Peyer's patch (tissue), 4 donors: ENCODE measurements at regions not wholly inside any gene's neighbourhood (a gene's known extent, or its start where the extent isn't known, plus 50 kb on each side); places are given as distances from the start of the nearest gene placed in this dataset.

ENCODE experiments used
- DNase-seq, 3 donors: peaks; one replicate each; pipeline ENCODE4 v3.0.0-alpha.2; 2017 to 2019
- H3K27ac ChIP-seq, 4 donors: fragments of 200-600 bp; sonication (generic); one replicate each; pipeline ENCODE4 v1.5.1; 2016 to 2019
- H3K27me3 ChIP-seq, 2 donors: fragments of 200-600 bp; sonication (generic); one replicate each; pipeline ENCODE4 v1.5.1; 2019
- H3K36me3 ChIP-seq, 3 donors: fragments of 200-600 bp; sonication (generic); one replicate each; pipeline ENCODE4 v1.5.1; 2016 to 2019
- H3K4me1 ChIP-seq, 4 donors: fragments of 200-600 bp; sonication (generic); one replicate each; pipeline ENCODE4 v1.5.1; 2016 to 2019
- H3K4me3 ChIP-seq, 4 donors: fragments of 200-600 bp; sonication (generic); 1 replicate in 3 of 4; 2 replicates in 1 of 4; pipeline ENCODE4 v1.5.1; 2016 to 2019; ENCODE audit warnings: mild to moderate bottlenecking in 1 of 4
- H3K9me3 ChIP-seq, 4 donors: fragments of 200-600 bp; sonication (generic); one replicate each; pipeline ENCODE4 v1.5.1; 2016 to 2019; ENCODE audit warnings: mild to moderate bottlenecking in 1 of 4
- POLR2A ChIP-seq, 2 donors: fragments of 450-650 bp; IDR thresholded peaks; one replicate each; pipeline ENCODE4 v1.5.1; 2017; ENCODE audit warnings: antibody characterized with exemption in 2 of 2, mild to moderate bottlenecking in 2 of 2, moderate library complexity in 2 of 2
- TF ChIP-seq, protein P1 (sequence below), 6 experiments: fragments of 450-650 bp in 4 of 6; fragments of 200-600 bp in 2 of 6; sonication (generic) in 1 of 6; IDR thresholded peaks; one replicate each; pipeline ENCODE4 v1.5.1; 2017 to 2019; ENCODE audit warnings: antibody characterized with exemption in 6 of 6, mild to moderate bottlenecking in 3 of 6, moderate library complexity in 1 of 6

DNA sequence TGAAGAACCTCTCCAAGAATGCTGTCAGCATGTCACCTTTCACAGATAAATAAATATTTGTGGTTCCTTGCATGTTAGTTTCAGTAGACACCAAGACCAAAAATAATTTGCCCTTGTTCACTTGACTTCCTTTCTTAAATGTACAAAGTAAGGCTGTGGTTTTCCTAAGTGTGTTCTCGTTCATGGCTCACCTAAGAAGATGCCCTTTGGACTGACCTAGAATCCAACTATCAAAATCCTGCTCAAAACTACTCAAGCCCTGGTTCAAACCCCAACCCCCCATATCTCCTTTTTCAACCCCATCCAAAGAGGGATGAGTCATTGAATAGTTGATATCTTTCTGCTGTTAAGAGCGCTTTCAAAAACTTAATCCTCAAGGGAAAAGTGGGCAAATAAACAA, 247.8 kb upstream of the ZNF507 start:
- no peak overlapping the region for H3K4me3 ChIP-seq
- H3K9me3 ChIP-seq, result no peaks in the 10 kb centered on the region
- no peaks in the 10 kb centered on the region for H3K4me1 ChIP-seq
- H3K36me3 ChIP-seq, result no peaks in the 10 kb centered on the region
- no peak overlapping the region for H3K27ac ChIP-seq
- TF ChIP-seq, protein P1, sequence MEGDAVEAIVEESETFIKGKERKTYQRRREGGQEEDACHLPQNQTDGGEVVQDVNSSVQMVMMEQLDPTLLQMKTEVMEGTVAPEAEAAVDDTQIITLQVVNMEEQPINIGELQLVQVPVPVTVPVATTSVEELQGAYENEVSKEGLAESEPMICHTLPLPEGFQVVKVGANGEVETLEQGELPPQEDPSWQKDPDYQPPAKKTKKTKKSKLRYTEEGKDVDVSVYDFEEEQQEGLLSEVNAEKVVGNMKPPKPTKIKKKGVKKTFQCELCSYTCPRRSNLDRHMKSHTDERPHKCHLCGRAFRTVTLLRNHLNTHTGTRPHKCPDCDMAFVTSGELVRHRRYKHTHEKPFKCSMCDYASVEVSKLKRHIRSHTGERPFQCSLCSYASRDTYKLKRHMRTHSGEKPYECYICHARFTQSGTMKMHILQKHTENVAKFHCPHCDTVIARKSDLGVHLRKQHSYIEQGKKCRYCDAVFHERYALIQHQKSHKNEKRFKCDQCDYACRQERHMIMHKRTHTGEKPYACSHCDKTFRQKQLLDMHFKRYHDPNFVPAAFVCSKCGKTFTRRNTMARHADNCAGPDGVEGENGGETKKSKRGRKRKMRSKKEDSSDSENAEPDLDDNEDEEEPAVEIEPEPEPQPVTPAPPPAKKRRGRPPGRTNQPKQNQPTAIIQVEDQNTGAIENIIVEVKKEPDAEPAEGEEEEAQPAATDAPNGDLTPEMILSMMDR (IDR thresholded peaks at IDR 0.05), result no peak
- no peak for TF ChIP-seq POLR2A (IDR thresholded peaks at IDR 0.05)
- H3K27me3 ChIP-seq, result no peaks in the 10 kb centered on the region
- DNase-seq, result no peak

DNA sequence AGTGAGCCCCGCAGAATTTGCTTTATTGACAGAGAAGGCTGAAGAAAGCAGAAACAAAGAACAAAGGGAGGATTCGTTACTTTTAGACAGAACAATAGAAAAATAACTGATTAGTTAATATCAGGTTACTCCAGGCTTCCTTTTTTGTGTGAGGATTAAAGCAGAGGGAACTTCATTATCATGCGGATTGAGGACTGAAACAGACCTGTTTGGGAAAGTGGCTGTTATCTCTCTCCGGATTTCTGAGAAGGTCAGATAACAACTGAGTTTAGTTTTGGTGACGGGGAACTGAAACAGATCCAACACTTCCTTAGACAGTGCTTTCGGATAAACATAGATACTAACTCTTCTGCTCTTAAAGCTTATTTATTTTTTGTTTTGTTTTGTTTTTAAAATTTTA, 246.4 kb upstream of the ZNF507 start:
- H3K27ac ChIP-seq, result no peak overlapping the region
- H3K36me3 ChIP-seq, result no peaks in the 10 kb centered on the region
- no peaks in the 10 kb centered on the region for H3K4me1 ChIP-seq
- DNase-seq, result no peak
- TF ChIP-seq, protein P1 (IDR thresholded peaks at IDR 0.05), result no peak
- no peak for TF ChIP-seq POLR2A (IDR thresholded peaks at IDR 0.05)
- H3K27me3 ChIP-seq, result no peaks in the 10 kb centered on the region
- H3K4me3 ChIP-seq, result no peak overlapping the region
- H3K9me3 ChIP-seq, result no peaks in the 10 kb centered on the region

DNA sequence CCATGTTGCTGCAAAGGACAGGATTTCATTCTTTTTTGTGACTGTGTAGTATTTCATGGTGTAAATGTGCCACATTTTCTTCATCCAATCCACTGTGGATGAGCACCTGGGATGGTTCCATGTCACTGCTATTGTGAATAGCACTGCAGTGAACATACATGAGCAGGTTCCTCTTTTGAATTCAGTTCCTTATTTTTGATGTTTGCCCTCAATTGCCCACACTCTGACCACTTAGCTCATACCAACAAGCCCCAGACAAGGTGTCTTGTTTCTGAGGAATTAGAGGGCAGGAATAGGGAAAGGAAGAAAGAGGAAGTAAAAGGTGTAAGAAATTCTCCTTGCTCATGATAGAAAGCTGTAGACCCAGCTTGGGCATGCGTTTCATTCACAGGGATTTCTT, 244.2 kb upstream of the ZNF507 start:
- no peaks in the 10 kb centered on the region for H3K36me3 ChIP-seq
- no peak overlapping the region for H3K4me3 ChIP-seq
- H3K4me1 ChIP-seq, result no peaks in the 10 kb centered on the region
- H3K27ac ChIP-seq, result no peak overlapping the region
- no peaks in the 10 kb centered on the region for H3K9me3 ChIP-seq
- no peak for TF ChIP-seq POLR2A (IDR thresholded peaks at IDR 0.05)
- TF ChIP-seq, protein P1 (IDR thresholded peaks at IDR 0.05), result no peak
- H3K27me3 ChIP-seq, result no peaks in the 10 kb centered on the region
- DNase-seq, result no peak

DNA sequence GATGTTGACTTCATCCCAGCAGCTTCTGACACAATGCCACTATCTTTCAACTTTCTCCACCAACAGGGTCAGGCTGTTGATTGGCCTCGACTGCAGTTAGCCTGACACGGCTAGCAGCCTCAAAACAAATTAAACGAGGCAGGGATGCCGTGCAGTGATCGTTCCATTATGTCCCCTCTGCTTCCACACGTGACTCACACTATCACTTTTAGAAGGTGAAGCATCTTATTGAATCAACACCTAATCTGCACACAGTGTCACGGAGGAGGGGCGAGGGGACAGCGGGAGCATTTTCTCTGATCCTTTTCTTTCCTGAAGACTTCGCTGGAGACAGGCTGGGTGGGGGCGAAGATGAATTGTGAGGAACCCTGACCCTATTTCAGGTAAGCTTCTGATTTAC, 241.9 kb upstream of the ZNF507 start:
- H3K4me3 ChIP-seq, result no peak overlapping the region
- no peaks in the 10 kb centered on the region for H3K4me1 ChIP-seq
- DNase-seq, result no peak
- no peaks in the 10 kb centered on the region for H3K36me3 ChIP-seq
- TF ChIP-seq, protein P1 (IDR thresholded peaks at IDR 0.05), result no peak
- H3K27me3 ChIP-seq, result no peaks in the 10 kb centered on the region
- no peaks in the 10 kb centered on the region for H3K9me3 ChIP-seq
- no peak overlapping the region for H3K27ac ChIP-seq

DNA sequence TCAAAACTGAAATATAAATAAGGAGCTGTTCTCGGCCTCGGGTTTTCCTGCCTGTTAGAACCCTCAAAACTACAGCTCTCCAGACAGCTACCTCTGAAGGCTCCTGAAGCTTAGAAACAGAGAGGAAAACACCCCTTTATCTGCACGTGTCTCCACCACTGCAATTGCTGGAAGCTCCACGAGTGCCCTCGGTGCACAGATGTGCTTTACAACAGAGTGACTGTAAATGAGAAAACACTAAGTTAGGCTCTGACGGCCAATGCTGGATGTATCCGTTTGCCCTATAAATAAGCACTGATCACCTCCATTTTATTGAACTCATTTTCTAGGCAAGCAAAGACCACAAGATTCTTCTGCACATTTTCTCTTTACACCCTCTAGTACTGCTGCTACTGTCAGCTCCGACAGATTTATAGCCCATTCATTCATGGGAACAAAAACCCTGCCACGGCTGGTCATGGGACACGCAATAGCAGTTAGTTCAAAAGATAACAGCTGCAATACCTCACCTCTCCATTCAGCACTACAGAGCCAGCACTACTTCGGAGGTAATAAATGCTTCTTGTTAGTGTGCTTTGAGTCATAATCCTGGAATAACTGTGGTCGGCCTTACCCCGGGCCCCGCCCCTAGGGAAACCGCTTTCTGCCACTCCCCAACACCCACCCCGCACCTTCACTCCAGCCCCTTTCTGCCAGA, 241.1 kb upstream of the ZNF507 start:
- DNase-seq, result no peak
- no peak overlapping the region for H3K27ac ChIP-seq

More for the DNA sequence above, 241.1 kb upstream of the ZNF507 start:
- no peak for TF ChIP-seq POLR2A (IDR thresholded peaks at IDR 0.05)
- TF ChIP-seq, protein P1 (IDR thresholded peaks at IDR 0.05), result peak in 1 of 6 experiments; percentile 15
- Histone ChIP-seq H3K4me3 (no peak overlapping the region), H3K27me3 (no peaks in the 10 kb centered on the region), H3K36me3 (no peaks in the 10 kb centered on the region), H3K9me3 (no peaks in the 10 kb centered on the region), H3K4me1 (no peaks in the 10 kb centered on the region)
